Kidney (tissue), 13 donors: ENCODE measurements at regions not wholly inside any gene's neighbourhood (a gene's known extent, or its start where the extent isn't known, plus 50 kb on each side); places are given as distances from the start of the nearest gene placed in this dataset.
"Not testable (repeated sequence)": the region's sequence is repeated elsewhere in the genome, so short reads cannot be mapped to it uniquely, and the experiment has no call there.

Source experiments
- DNase-seq, 5 donors: peaks; one replicate each; pipeline ENCODE4 v3.0.0-alpha.2; 2013 to 2020
- FAIRE-seq: peaks from 2 replicates; lab custom pipeline; 2012; peaks lifted over from hg19 to GRCh38; lab: Jason Lieb, UNC
- H3K27ac ChIP-seq, 2 donors: one replicate each; pipeline ENCODE4 v1.7.0; 2013; ENCODE audit warnings: low read depth in 2 of 2, low read length in 2 of 2, inconsistent platforms in 1 of 2
- H3K27me3 ChIP-seq: one replicate; pipeline ENCODE4 v1.7.1; 2013; ENCODE audit warnings: low read length, inconsistent platforms; ENCODE audit not compliant: control insufficient read depth, insufficient read depth
- H3K36me3 ChIP-seq, 3 donors: one replicate each; pipeline versions ENCODE4 v1.7.0 to v1.7.1; 2013; ENCODE audit warnings: low read length in 3 of 3, control low read depth in 1 of 3, inconsistent platforms in 1 of 3; ENCODE audit not compliant: insufficient read depth in 3 of 3, control insufficient read depth in 2 of 3
- H3K4me1 ChIP-seq, 3 donors: one replicate each; pipeline versions ENCODE4 v1.7.0 to v1.7.1; 2013; ENCODE audit warnings: low read length in 3 of 3, inconsistent platforms in 1 of 3, low read depth in 1 of 3; ENCODE audit not compliant: control insufficient read depth in 2 of 3, insufficient read depth in 2 of 3
- H3K4me3 ChIP-seq, 3 donors: one replicate each; pipeline versions ENCODE4 v1.7.0 to v1.8.1; 2013; ENCODE audit warnings: low read length in 3 of 3, control low read depth in 1 of 3, inconsistent platforms in 1 of 3
- H3K9ac ChIP-seq, 3 donors: one replicate each; pipeline versions ENCODE4 v1.7.0 to v1.7.1; 2013; ENCODE audit warnings: low read length in 3 of 3, control low read depth in 1 of 3, inconsistent platforms in 1 of 3
- H3K9me3 ChIP-seq, 3 donors: one replicate each; pipeline versions ENCODE4 v1.7.0 to v1.7.1; 2013; ENCODE audit warnings: low read length in 3 of 3, control low read depth in 1 of 3, inconsistent platforms in 1 of 3; ENCODE audit not compliant: control insufficient read depth in 2 of 3, insufficient read depth in 1 of 3
- intact Hi-C: fragments of 100-400 bp; cut with DNase I; formaldehyde crosslinking; loops from one replicate; pipeline ENCODE4 v1.11.1; 2022
- TF ChIP-seq, protein P1 (sequence below): IDR thresholded peaks from 3 replicates; pipeline ENCODE4 v1.5.1; 2012; ENCODE audit warnings: mild to moderate bottlenecking, moderate library complexity, borderline replicate concordance; ENCODE audit not compliant: insufficient read depth; ENCODE audit errors: extremely low read depth
- donor health status: control.
- donor health status: control.
- donor health status: control.
- donor health status: control.
- donor health status: control.
- donor health status: DM: yes; HTN: yes; CAD: no.
- donor health status: Normal renal cell carcinoma (clear cell type).

- no peaks in the 10 kb centered on the region for H3K36me3 ChIP-seq
- H3K9me3 ChIP-seq, result peaks cover 0 to 5% (median 0%) of the 10 kb centered on the region in 3 donors
- FAIRE-seq, result no peak
- TF ChIP-seq, protein P1, sequence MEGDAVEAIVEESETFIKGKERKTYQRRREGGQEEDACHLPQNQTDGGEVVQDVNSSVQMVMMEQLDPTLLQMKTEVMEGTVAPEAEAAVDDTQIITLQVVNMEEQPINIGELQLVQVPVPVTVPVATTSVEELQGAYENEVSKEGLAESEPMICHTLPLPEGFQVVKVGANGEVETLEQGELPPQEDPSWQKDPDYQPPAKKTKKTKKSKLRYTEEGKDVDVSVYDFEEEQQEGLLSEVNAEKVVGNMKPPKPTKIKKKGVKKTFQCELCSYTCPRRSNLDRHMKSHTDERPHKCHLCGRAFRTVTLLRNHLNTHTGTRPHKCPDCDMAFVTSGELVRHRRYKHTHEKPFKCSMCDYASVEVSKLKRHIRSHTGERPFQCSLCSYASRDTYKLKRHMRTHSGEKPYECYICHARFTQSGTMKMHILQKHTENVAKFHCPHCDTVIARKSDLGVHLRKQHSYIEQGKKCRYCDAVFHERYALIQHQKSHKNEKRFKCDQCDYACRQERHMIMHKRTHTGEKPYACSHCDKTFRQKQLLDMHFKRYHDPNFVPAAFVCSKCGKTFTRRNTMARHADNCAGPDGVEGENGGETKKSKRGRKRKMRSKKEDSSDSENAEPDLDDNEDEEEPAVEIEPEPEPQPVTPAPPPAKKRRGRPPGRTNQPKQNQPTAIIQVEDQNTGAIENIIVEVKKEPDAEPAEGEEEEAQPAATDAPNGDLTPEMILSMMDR, result no peak
- intact Hi-C loops, result no loop called here
- H3K4me1 ChIP-seq, result no peaks in the 10 kb centered on the region
- no peaks in the 10 kb centered on the region for H3K27me3 ChIP-seq
- no peak overlapping the region for H3K9ac ChIP-seq
- H3K4me3 ChIP-seq, result no peak overlapping the region
- DNase-seq, result no peak
- H3K27ac ChIP-seq, result no peak overlapping the region
These were observed 164.5 kb upstream of the DYRK2 start for GRCh38 chr12:67483871-67484554.

DNA sequence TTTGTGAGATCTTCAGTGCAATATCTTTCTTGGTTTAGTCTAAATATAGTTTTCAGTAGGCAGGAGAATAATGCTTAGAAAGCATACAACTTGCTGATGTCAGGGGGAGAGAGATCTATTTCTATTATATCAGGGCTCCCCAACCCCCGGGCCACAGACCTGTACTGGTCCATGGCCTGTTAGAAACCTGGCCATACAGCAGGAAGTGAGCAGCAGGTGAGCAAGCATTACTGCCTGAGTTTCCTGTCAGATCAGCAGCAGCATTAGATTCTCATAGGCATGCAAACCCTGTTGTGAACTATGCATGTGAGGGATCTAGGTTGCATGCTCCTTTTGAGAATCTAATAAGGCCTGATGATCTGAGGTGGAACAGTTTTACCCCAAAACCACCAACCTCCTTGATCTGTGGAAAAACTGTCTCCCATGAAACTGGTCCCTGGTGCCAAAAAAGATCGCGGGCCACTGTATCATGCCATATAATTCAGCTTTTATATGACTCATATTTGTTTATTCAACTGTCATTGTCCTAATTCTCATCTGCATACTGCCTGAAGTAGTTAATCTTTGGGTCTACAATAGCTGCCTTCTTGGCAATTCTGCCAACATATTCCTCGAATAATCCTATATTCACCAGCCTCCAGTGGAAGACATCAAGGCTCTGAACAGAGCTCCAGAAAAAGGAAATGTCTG is 163.6 kb upstream of the DYRK2 start:
- DNase-seq, result no peak
- H3K36me3 ChIP-seq, result no peaks in the 10 kb centered on the region
- no peak overlapping the region for H3K9ac ChIP-seq
- H3K27me3 ChIP-seq, result no peaks in the 10 kb centered on the region
- TF ChIP-seq, protein P1, result no peak
- H3K4me3 ChIP-seq, result no peak overlapping the region
- no peak overlapping the region for H3K27ac ChIP-seq
- H3K4me1 ChIP-seq, result no peaks in the 10 kb centered on the region
- peaks cover 0 to 5% (median 0%) of the 10 kb centered on the region in 3 donors for H3K9me3 ChIP-seq
- intact Hi-C loops, result no loop called here
- no peak for FAIRE-seq

DNA sequence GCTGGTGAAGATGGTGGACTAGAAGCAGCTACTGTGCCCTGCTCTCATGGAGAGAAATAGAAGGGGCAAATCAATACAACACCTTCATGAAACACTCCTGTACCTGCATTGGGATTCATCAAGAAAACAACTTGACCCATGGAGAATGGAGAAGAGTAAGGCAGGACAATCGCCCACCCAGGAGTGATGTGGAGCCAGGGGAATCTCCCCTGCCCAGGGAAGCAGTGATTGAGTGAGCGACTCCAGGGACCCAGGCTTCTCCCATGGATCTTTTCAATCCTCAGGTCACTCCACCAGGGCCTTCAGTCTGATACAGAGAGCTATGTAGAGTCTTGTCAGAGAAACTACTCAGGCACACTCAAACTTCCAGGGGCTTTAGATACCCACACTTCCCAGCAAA is 161.9 kb upstream of the DYRK2 start:
- FAIRE-seq, result no peak
- Histone ChIP-seq H3K9me3 (peaks cover 0 to 5% (median 0%) of the 10 kb centered on the region in 3 donors), H3K36me3 (no peaks in the 10 kb centered on the region), H3K27ac (no peak overlapping the region), H3K27me3 (no peaks in the 10 kb centered on the region), H3K4me1 (no peaks in the 10 kb centered on the region), H3K9ac (no peak overlapping the region), H3K4me3 (no peak overlapping the region)
- DNase-seq, result no peak
- TF ChIP-seq, protein P1, result no peak
- intact Hi-C loops, result no loop called here

DNA sequence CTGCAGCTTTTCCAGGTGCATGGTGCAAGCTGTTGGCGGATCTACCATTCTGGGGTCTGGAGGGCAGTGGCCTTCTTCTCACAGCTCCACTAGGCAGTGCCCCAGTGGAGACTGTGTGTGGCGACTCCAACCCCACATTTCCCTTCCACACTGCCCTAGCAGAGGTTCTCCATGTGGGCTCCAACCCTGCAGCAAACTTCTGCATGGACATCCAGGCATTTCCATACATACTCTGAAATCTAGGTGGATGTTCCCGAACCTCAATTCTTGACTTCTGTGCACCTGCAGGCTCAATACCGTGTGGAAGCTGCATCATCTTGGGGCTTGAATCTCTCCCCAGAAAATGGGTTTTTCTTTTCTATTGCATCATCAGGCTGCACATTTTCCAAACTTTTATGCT is 160.2 kb upstream of the DYRK2 start:
- intact Hi-C loops, H3K4me1 ChIP-seq, H3K27ac ChIP-seq, H3K4me3 ChIP-seq, H3K36me3 ChIP-seq, H3K9me3 ChIP-seq, H3K27me3 ChIP-seq, H3K9ac ChIP-seq, DNase-seq, FAIRE-seq: not testable (repeated sequence)
